T-helper 2 cell (primary cell): ENCODE measurements at regions not wholly inside any gene's neighbourhood (a gene's known extent, or its start where the extent isn't known, plus 50 kb on each side); places are given as distances from the start of the nearest gene placed in this dataset.

Experiments
- DNase-seq, 5 experiments: peaks; one replicate each; pipeline versions ENCODE4 v3.0.0 to v3.0.0-alpha.2; 2012 to 2022

DNA sequence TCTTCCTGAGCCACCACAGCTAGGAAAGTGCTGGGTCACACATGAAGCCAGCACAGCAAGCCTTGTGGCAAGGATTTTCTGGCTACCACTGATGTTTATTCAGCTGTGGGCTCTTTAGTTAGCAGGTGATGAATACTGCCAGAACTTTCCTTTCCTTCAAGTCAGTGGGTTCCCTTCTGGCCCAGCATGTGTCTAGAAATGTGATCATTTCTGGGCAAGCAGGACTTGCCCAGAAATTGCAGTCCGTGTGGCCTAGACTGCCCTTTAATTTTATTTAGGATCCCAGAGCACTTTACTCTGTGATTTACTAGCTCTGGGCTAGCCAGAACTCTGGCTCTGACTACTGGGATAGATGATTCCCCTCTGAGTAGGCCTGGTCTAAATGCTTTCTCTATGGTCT is 397.5 kb downstream of the ZIC4 start:
- no peak for DNase-seq

DNA sequence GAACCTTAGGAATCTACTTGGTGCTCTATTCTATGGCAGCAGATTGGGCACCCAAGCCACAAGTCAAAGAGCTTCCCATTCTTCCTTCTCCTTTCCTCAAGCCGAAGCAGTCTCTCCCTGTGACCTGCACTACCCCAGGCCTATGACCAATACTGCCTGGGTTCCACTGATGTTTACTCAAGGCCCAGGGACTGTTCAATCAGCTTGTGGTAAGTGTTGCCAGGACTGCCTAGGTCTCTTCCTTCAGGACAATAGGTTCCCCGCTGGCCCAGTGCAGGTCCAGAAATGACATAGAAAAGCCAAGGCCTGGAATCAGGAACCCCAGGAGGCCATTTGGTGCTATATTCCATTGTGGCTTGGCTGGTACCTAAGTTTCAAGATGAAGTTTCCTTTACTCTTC is 397.9 kb downstream of the ZIC4 start:
- DNase-seq = no peak

DNA sequence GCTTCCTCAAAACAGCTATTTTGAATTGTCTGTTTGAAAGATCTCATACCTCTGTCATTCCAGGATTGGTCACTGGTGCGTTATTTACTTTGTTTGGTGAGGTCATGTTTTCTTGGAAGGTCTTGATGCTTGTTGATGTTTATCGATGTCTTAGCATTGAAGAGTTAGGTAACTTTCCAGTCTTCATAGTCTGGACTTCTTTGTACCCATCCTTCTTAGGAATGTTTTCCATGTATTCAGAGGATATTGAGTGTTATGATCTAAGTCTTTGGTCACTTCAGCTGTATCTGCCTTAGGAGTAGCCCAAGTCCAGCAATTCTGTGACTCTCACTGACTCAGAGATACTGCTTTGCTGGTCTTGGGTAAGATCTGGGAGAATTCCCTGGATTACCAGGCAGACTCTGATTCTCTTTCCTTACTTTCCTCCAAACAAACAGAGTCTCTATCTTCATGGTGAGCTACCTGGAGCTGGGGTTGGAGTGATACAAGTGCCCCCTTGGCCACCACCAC is 398.6 kb downstream of the ZIC4 start:
- DNase-seq = no peak

DNA sequence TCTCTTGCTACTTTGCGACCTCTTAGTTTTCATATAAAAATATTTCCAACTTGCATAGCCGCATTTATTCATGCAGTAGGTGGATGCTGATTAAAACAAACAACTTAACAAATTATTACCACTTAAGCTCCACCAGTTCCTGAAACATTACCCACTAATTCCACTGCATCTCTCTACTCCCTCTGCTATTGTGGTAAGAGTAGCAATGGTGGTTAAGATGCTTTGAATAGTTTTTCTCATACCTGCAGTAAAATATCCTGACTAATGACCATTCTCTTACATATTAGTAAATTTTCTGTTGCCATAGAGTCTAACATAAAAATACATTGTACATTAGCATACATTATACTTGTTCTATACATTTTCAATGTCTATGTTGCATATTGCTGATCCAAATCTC is 397.6 kb upstream of the PLSCR5 start:
- no peak for DNase-seq

DNA sequence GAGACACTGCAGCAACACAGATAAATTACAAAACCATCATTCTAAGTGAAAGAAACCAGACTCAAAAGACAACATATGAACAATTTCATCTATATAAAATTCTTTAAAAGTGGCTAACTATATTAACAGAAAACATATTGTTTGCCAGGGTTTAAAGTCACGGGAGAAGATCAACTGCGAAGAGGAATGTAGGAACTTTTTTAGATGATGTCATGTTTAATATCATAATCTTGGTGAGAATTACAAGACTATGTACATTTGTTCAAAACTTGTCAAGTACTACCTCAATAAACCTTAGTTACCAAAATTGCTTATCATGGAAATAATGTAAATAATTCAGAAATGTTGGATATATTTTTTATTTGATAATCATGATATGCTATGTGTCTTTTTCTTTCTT is 395.1 kb upstream of the PLSCR5 start:
- DNase-seq = no peak

DNA sequence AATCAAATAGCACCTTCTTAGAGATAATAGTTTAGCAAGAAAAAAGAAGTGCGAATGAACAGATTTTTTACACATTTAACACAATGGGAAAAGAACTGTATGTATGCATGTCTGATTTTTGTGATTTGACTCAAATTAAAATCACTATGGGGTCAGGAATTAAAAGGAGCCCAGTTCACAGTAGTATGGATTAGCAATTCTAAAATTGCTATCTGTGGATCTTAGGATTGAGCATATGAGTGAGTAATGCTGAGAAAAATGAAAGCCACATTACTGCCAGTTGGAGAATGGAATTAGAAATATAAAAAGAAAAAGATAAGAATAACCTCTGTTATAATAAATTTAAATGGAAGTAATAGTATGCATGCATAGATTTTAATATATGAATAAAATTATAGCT is 386.8 kb upstream of the PLSCR5 start:
- no peak for DNase-seq

DNA sequence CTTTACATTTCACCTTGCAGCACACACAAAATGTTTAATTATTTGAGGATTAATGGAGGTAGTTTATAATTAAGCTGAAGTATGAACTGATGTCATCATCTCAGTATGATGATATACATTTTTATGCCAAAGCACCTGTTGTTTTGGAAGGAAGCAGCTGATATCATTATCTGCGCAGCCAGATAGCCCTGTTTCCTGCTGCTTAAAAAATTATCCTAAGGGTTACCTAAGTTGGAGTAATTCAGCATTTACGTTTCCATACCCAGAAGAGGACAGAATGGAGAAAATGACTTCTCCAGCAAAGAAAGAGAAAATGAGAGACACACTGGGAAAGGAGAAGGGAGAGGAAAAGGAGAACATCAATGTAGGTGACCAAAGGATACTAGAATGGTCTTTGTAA is 370.3 kb upstream of the PLSCR5 start:
- DNase-seq = no peak

DNA sequence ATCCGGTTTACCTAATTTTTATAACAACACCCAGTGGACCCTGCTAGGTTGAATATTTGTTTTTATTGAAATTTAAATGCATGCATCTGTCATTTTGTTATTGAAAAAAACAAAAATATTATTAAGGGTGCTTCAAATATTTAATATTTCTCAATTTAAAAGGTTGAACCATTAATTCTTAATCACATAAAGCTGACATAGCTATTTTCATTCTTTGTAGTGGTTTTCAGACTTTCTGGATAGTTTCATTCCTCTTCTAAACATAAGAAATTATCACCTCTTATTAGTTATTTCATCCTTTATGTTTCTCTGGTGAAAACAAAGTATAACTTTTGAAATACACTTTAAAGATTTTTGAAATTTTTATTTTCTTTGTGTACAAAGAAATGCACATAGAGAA is 369.9 kb upstream of the PLSCR5 start:
- DNase-seq = no peak

DNA sequence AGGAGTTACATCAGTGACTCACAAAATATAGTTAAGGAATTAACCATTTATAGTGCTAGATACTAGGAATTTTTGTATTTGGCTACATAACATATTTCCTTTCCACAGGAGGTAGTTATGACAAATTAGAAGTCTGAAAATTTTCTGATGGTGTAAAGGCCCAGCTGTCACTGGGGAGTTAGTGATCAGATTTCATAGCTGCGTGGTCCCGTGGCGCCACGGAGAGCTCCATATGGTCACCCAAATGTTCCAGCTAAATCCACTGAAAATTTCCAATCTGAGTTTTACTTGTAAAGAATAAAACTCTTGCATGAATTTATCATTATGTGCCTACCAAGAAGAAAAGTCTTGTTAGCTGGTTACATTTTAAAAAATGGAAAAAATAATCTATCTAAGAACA is 368.9 kb upstream of the PLSCR5 start:
- DNase-seq = no peak

DNA sequence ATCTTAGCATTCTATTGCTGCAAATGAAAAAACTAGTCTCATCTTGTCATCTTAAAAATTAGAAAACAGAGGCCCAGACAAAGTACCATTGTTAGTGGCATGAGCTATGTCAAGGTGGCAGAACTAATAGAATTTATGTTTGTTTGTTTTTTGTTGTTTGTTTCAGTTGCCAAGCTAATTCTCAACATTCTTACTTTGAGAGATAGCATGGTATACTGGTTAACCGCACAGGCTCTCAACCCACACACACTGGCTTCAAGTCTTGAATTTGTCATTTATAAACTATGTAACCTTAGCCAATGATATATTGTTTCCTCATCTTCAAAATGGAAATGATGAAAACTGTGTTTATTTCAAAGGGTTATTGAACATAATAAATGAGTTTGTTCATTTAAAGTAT is 367.6 kb upstream of the PLSCR5 start:
- DNase-seq = no peak

DNA sequence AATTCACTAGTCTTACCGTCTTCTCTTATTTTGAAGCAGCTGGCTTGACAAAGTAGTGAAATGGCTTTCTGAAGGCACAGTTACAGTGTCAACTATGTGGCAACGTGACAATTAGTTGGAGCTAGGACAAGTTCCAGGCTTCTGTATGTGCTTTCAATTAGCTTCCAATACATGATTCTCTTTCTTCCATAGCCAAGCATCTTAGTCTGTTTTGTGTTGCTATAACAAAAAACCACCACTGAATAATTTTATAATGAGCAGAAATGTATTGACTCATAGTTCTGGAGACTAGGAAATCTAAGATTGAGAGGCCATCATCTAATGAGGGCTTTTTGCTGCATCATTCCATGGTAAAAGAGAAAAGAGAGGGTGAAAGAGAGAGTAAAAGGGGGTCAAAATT is 365.1 kb upstream of the PLSCR5 start:
- no peak for DNase-seq

DNA sequence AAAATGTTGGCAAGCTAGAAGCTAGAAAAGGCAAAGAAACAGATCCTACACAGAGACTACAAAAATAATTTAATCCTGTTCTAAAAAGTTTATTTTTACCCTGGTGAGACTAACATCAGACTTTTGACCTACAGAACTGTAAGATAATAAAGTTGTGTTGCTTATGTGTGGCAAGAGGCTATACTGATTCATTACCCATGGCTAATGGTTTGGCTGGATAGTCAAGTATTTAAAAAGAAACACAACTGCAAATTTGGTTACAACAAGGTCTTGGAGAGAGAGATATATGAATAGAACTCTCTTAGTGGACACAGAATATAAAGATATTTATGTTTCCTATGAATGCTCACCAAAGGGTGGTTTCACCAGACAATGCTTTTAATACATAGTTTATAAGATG is 364.2 kb upstream of the PLSCR5 start:
- DNase-seq = no peak

DNA sequence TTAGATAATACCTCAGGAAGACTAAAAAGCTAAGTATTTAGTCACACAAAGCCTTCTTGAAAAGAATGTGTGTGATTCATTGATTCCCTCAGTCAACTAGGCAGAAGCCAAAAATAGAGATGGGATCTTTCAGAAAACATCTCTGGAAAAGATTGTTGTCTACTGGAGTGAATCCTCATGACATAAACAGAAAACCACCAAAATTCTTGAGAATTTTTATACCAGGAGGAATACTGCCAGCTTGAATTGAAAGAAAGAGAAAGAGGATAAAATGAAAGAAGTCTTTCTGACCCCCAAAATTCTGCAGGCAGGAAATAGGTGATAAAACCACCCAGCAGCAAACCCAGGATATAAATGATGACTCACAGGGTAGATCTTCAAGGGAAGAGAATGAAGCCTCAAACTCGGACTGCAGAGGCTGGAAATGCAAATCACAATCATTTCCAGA is 363.1 kb upstream of the PLSCR5 start:
- no peak for DNase-seq

DNA sequence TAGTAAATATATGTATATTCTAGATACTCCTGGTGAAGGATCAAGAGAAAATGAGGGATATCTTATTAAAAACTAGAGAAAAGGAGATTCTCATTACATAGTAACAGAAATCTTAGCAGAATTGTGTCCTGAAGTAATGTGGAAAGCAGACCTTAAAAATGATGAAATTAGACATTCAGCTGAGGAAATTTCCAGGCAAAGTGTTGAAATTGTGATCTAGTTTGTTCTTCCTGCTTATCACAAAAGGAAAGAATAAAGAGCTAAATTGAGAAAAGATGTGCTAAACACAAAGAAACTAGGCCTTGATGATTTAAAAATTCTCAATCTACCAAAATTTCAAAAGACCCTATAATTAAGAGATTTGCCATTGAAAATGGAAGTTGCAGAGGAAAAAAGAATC is 362.6 kb upstream of the PLSCR5 start:
- no peak for DNase-seq

DNA sequence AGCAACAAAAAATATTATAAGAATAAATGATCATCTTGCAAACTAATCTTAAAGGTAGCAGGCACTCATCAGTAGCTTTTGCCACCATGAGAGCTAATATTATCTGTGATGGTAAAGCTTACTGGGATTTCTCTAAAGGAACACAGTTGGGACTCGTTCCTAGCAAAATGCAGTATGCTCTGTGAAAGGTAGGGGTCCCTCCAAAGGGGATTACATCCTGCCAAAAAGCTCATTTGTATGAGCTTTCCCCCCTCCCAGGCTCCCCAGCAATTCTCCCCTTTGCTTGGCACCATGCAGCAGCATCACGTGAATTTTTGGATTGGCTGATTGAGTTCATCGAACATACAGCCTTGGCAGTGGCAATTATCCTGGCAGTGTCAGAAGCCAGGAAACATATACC is 361.0 kb upstream of the PLSCR5 start:
- no peak for DNase-seq

DNA sequence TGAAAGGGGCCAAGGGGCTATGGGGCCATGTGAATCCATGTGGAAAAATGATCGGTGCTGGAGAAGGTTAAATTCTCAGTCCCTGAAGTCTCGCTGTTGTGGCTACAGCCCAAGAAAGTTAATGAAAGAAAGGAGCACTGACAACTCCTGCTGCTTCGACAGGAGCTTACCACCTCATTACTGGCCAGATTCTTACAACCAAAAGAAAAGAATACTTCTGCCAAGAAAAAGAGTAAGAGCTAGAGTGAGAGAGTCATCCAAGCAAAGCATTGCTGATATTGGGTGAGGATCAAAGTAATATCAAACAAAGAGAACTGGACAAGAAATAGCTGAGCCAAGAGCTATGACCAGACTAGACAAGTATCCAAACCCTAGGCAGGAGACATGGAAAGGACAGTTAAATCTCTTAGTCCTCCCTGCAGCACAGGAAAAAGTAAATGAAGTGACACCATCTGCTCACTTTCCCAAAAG is 348.4 kb upstream of the PLSCR5 start:
- no peak for DNase-seq

DNA sequence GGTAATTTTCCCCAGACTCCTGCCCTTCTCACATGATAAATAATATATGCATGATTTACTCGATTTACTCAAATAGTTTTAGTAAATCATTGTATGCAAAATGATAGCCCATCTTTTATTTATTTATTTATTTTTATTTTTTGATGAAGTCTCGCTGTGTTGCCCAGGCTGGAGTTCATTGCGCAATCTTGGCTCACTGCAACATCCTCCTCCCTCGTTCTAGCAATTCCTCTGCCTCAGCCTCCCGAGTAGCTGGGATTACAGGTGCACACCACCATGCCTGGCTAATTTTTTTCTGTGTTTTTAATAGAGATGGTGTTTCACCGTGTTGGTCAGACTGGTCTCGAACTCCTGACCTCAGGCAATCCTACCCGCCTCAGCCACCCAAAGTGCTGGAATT is 343.8 kb upstream of the PLSCR5 start:
- no peak for DNase-seq

DNA sequence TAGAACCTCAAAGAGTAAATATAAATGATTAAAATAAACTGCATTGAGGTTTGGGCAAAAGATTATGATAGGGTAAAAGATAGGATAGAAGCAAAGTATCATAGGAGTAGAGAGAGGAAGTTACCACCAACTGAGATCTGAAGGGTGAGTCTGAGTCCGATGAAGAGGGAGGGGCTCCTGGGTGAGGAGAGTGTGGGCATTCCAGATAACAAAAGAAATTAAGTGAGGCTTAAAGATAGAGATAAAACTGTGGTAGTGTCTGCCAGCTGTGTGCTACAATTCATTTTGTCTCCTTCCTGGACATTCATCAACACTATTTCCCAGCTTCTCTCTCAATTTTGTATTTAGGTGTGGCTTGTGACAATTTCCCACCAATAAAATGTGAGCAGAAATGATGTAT is 343.0 kb upstream of the PLSCR5 start:
- no peak for DNase-seq

DNA sequence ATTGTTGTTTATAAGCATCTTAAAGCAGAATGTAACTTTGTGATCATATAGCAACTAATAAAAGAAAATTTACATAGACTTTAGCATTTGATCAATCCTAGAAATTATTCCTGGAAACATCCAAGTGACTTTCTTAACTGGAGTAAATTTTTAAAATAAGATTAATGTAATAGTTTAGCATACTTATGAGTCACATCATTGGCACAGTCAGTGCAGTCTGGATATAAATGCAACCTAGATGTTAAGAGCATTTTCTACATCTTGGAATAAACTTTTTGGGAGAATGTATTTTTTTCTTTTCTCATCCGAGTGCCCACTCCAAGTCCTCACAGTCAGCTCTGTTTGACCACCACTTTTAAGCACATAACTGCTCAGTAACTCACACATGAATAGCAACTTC is 324.6 kb upstream of the PLSCR5 start:
- no peak for DNase-seq

DNA sequence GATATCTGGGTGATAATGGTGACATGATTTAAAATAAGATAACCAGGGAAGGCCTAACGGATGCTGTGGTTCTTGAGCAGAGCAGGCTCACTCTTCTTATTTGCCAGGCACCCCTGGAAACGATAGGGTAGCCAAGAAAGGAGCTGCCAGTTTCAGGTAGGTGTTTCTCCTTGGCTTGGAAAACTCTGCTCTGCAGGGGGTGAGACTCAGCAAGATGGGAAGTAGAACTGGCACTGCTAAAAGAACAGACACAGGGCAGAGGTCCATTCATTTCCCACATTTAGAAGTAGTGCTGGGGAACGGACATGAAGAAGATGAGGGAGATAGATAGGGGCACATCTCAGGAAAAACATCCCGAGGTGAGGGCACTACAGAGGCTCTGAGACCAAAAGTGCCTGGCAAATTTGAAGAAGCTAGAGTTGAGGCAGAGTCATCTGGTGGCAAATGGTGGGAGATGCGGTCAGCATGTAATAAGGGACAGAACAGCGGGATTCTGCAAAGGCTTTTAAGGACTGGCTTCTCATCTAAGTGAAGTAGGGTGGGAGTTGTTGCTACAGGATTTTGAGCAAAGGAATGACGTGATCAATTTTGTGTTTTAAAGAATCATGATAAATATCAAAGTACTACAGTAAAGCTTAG is 323.4 kb upstream of the PLSCR5 start:
- no peak for DNase-seq

DNA sequence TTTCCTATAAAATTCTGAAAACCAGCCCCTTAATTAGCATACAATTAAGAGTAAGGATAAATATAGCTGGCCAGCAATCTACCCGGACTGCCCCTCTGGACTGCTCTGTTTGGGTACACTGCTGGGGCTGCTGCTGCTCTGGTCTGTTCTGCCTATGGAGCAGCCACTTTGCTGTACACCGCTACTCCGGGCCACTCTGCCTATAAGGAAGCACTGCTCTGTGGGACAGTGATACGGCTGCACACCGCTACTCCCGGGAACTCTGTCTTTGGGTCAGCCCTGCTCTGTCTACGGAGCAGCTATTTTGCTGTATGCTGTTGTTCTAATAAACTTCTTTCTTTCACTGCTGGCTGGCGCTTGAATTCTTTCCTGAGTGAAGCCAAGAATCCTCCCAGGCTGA is 316.5 kb upstream of the PLSCR5 start:
- no peak for DNase-seq

DNA sequence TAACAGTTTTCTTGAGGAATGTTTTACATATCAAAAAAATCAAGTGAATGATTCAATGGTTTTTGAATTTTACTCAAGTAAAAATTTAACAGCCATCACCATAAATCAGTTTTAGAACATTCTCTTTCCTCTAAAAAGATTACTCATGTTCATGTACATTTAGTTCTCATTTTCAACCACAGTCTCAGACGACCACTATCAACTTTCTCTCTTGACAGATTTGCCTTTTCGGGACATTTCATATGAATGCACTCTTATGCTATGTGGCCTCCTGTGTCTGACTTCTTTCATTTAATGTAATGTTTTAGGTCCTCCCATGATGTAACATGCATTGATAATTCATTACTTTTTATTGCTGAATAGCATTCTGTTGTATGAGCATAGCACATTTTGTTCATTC is 309.3 kb upstream of the PLSCR5 start:
- DNase-seq = no peak

DNA sequence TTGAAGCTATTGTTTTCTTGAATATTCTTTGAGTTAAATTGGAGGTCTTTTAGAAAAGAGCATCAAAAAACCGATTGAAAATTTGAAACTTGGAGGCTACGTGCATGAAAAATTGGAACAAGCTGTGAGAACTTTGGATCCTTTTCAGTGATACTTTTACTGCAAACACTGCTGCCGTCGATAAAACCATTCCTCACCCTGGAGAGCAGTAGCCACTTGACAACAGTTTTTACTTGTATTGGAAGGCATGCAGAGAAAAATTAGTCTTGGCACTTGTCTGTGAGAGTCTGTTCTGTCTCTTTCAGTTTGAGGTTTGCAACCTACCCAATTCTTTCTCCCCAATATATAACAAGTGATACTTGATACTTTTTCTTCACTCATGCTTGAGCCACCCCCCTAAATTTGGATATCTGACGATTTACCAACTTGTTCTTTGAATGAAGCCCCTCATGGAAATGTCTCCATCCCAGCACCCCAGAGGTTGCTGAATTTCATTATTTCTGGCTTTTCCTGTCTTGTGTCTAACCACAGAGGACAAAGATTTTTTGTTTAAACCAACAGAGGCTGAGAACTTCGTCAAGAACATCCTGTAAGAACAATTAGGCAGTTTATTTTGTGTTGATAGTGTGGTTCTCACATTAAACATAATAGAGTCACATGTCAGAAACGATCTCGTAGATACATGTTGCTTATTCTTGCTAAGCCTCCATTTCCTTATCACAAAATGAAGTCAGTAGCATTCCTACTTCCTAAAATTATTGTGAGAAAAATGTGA is 307.3 kb upstream of the PLSCR5 start:
- no peak for DNase-seq

DNA sequence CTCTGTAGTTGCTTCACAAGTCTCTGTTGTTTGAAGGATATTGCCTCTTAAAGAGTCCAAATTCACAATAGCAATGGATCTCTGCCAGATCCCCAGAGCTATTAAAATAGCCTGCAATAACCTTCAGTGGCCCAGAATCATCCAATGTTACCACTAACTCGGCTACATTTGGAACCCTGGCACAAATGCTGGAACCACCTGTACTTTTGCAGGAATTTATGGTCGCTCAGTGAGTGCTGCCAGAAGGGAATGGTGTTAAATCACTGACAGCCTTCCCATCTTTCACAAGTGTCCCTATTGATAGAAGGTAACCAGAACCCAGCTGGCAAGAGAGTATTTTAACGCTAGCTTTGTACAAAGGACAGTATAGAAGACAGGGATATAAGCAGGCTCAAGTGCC is 298.8 kb upstream of the PLSCR5 start:
- no peak for DNase-seq

DNA sequence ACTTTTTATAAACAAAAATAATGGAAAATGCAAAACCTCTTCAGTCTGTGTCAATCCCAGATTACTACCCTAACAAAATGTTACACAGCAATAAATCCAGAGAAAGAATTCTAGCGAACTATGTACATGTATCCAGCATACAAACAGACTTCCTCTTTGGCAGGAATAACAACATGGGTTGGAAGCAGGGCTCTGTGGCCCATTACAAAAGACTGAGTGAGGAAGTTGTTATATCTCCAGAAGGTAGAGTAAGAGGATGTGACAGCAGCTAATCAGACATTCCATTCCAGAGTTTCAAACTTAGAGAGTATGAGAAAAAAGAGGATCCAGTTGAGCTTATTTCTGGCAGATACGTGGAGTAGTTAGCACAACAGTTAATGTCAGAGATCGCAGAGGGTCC is 294.0 kb upstream of the PLSCR5 start:
- DNase-seq = no peak
